ENCODE measurements at regions not wholly inside any gene's neighbourhood (a gene's known extent, or its start where the extent isn't known, plus 50 kb on each side); places are given as distances from the start of the nearest gene placed in this dataset.

- no peak for TF ChIP-seq CTCF (conservative IDR thresholded peaks at IDR 0.05; ENCODE audit: low read depth in 2 of 2)
- no peak for TF ChIP-seq POLR2AphosphoS5 (IDR thresholded peaks at IDR 0.05; ENCODE audit: low read depth)
- TF ChIP-seq STAT1 (IDR thresholded peaks at IDR 0.05; ENCODE audit: unreplicated experiment), result no peak
Measured at GRCh38 chr13:85586422-85586831, 212.8 kb downstream of the SLITRK6 start.
